ENCODE measurements at regions not wholly inside any gene's neighbourhood (a gene's known extent, or its start where the extent isn't known, plus 50 kb on each side); places are given as distances from the start of the nearest gene placed in this dataset.

- no peak for TF ChIP-seq CTCF (IDR thresholded peaks at IDR 0.05; ENCODE audit: low read length)
- TF ChIP-seq EZH2phosphoT487 (IDR thresholded peaks at IDR 0.05; ENCODE audit: low read length) = no peak
These were observed 184.1 kb upstream of the LNX1 start for GRCh38 chr4:53775381-53775780.
